SK-N-SH treated with all-trans-retinoic acid at 6 μM for 48 hours (cell line): ENCODE measurements at regions not wholly inside any gene's neighbourhood (a gene's known extent, or its start where the extent isn't known, plus 50 kb on each side); places are given as distances from the start of the nearest gene placed in this dataset.

Source experiments
- CSDC2 ChIP-seq: fragments of 250-450 bp; sonication (Bioruptor Pico); IDR thresholded peaks from 2 replicates; pipeline ENCODE4 v1.5.0; 2020; ENCODE audit warnings: mild to moderate bottlenecking, moderate library complexity
- ISL1 ChIP-seq: fragments of 250-450 bp; sonication (Bioruptor Pico); IDR thresholded peaks from 2 replicates; pipeline ENCODE4 v2.1.2; 2022; ENCODE audit warnings: mild to moderate bottlenecking, moderate library complexity
- ZNF565 ChIP-seq: fragments of 450-650 bp; formaldehyde crosslinking; conservative IDR thresholded peaks from 2 replicates; pipeline ENCODE4 v1.5.0; 2020; ENCODE audit warnings: low read depth, mild to moderate bottlenecking, moderate library complexity
- TF ChIP-seq, protein P1 (sequence below): fragments of 250-450 bp; sonication (Bioruptor Pico); IDR thresholded peaks from 2 replicates; pipeline ENCODE4 v1.8.0; 2020; ENCODE audit warnings: mild to moderate bottlenecking, moderate library complexity, borderline replicate concordance
- TF ChIP-seq, protein P2 (sequence below): fragments of 250-450 bp; sonication (Bioruptor Pico); IDR thresholded peaks from 2 replicates; pipeline ENCODE4 v1.5.1; 2020; ENCODE audit warnings: low read depth, mild to moderate bottlenecking, moderate library complexity

DNA sequence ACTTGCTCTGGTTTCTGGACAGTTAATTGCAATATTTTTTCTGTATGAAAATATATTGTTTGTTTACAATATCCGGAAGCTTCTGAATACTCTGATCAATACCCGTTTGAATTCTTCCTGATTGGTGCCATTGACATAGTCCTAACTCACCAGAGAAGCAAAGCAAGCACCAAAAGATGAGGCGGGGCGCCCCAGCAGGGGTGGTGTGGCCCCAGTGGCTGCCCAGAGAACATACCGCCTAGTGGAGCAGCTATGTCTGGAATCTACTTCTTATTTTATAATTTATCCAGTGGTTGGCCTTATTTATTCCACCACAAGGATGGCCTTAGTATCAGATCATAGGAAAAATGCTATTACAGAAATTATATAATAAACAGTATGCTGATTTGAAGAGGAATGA is 610.7 kb downstream of the JRKL start:
- TF ChIP-seq, protein P1, sequence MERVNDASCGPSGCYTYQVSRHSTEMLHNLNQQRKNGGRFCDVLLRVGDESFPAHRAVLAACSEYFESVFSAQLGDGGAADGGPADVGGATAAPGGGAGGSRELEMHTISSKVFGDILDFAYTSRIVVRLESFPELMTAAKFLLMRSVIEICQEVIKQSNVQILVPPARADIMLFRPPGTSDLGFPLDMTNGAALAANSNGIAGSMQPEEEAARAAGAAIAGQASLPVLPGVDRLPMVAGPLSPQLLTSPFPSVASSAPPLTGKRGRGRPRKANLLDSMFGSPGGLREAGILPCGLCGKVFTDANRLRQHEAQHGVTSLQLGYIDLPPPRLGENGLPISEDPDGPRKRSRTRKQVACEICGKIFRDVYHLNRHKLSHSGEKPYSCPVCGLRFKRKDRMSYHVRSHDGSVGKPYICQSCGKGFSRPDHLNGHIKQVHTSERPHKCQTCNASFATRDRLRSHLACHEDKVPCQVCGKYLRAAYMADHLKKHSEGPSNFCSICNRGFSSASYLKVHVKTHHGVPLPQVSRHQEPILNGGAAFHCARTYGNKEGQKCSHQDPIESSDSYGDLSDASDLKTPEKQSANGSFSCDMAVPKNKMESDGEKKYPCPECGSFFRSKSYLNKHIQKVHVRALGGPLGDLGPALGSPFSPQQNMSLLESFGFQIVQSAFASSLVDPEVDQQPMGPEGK (CRISPR knock-in tag): no peak
- TF ChIP-seq ZNF565: no peak
- TF ChIP-seq CSDC2 (CRISPR knock-in tag): no peak
- no peak for TF ChIP-seq ISL1 (CRISPR knock-in tag)
- TF ChIP-seq, protein P2, sequence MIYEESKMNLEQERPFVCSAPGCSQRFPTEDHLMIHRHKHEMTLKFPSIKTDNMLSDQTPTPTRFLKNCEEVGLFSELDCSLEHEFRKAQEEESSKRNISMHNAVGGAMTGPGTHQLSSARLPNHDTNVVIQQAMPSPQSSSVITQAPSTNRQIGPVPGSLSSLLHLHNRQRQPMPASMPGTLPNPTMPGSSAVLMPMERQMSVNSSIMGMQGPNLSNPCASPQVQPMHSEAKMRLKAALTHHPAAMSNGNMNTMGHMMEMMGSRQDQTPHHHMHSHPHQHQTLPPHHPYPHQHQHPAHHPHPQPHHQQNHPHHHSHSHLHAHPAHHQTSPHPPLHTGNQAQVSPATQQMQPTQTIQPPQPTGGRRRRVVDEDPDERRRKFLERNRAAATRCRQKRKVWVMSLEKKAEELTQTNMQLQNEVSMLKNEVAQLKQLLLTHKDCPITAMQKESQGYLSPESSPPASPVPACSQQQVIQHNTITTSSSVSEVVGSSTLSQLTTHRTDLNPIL (CRISPR knock-in tag): no peak
